Testis (tissue), 2 donors: ENCODE measurements at regions not wholly inside any gene's neighbourhood (a gene's known extent, or its start where the extent isn't known, plus 50 kb on each side); places are given as distances from the start of the nearest gene placed in this dataset.

Source experiments
- DNase-seq: peaks from one replicate; pipeline ENCODE4 v3.0.0-alpha.2; 2019
- H3K27ac ChIP-seq, 2 donors: fragments of 200-600 bp; sonication (generic); one replicate each; pipeline ENCODE4 v1.5.1; 2019
- H3K27me3 ChIP-seq: fragments of 200-600 bp; sonication (generic); one replicate; pipeline ENCODE4 v1.5.1; 2019
- H3K36me3 ChIP-seq: fragments of 200-600 bp; sonication (generic); one replicate; pipeline ENCODE4 v1.5.1; 2017; ENCODE audit warnings: low read depth; ENCODE audit errors: missing control alignments
- H3K4me1 ChIP-seq: fragments of 200-600 bp; sonication (generic); one replicate; pipeline ENCODE4 v1.5.1; 2019
- H3K4me3 ChIP-seq, 2 donors: fragments of 200-600 bp; sonication (generic); one replicate each; pipeline ENCODE4 v1.5.1; 2017 to 2019
- H3K9me3 ChIP-seq: fragments of 200-600 bp; sonication (generic); one replicate; pipeline ENCODE4 v1.5.1; 2017
- POLR2A ChIP-seq: fragments of 450-650 bp; IDR thresholded peaks from one replicate; pipeline ENCODE4 v1.6.1; 2017; ENCODE audit warnings: antibody characterized with exemption, mild to moderate bottlenecking, moderate library complexity
- WGBS, 2 donors: methylation state at CpG; one replicate each; pipeline ENCODE4 v1.1.5; 2018; 5-methylcytosine and 5-hydroxymethylcytosine counted together
- intact Hi-C: fragments of 100-400 bp; cut with DNase I; formaldehyde crosslinking; loops from one replicate; pipeline ENCODE4 v1.15.1; 2023; ENCODE audit warnings: low total_unique reads
- TF ChIP-seq, protein P1 (sequence below), 3 experiments: fragments of 450-650 bp in 2 of 3; fragments of 200-600 bp in 1 of 3; sonication (generic) in 1 of 3; IDR thresholded peaks; one replicate each; pipeline ENCODE4 v1.5.1; 2016 to 2019; ENCODE audit warnings: antibody characterized with exemption in 3 of 3, mild to moderate bottlenecking in 2 of 3, moderate library complexity in 1 of 3

DNA sequence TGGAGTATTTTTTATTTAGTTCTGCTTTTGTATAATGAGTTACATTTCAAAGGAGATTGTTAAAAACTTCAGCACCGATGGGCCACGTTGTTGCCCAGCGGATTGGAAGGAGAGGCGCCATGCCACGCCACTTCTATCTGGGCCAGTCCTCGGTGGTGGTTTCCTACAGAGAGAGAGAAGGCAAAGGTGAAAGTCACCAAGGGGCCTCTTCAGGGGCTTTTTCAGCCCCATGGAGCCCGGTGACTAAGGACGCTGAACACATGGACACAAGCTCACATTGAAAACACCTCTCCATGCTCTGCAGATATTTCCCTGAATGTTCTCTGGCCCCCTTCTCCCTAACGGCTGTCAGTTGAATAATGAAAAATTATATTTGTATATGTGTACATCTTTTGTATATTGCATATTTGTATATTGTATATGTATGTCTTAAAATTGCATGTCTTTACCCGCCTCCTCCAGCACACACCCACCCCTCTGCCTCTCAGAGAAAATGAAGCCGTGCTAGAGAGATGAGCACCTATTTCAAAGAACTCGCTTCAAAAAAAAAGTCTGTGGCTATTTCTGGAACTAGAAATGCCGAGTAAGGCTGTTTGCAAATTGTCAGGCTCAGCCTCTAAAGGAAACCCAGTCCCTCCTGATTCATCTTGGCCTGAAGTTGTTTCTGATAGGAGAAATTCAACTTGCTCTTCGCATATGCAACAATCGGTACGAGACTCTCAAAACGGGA is 91.9 kb upstream of the CDH4 start:
- no peak overlapping the region for H3K4me3 ChIP-seq
- H3K4me1 ChIP-seq, result no peaks in the 10 kb centered on the region
- H3K9me3 ChIP-seq, result no peaks in the 10 kb centered on the region
- intact Hi-C loops, result no loop called here
- no peak for DNase-seq
- no peak for TF ChIP-seq POLR2A
- TF ChIP-seq, protein P1, sequence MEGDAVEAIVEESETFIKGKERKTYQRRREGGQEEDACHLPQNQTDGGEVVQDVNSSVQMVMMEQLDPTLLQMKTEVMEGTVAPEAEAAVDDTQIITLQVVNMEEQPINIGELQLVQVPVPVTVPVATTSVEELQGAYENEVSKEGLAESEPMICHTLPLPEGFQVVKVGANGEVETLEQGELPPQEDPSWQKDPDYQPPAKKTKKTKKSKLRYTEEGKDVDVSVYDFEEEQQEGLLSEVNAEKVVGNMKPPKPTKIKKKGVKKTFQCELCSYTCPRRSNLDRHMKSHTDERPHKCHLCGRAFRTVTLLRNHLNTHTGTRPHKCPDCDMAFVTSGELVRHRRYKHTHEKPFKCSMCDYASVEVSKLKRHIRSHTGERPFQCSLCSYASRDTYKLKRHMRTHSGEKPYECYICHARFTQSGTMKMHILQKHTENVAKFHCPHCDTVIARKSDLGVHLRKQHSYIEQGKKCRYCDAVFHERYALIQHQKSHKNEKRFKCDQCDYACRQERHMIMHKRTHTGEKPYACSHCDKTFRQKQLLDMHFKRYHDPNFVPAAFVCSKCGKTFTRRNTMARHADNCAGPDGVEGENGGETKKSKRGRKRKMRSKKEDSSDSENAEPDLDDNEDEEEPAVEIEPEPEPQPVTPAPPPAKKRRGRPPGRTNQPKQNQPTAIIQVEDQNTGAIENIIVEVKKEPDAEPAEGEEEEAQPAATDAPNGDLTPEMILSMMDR (IDR thresholded peaks at IDR 0.05), result no peak
- WGBS, 2 donors, result 55 to 58% methylated on average over 17 of the region's 17 CpGs
- no peak overlapping the region for H3K27ac ChIP-seq
- H3K27me3 ChIP-seq, result no peaks in the 10 kb centered on the region
- no peaks in the 10 kb centered on the region for H3K36me3 ChIP-seq

DNA sequence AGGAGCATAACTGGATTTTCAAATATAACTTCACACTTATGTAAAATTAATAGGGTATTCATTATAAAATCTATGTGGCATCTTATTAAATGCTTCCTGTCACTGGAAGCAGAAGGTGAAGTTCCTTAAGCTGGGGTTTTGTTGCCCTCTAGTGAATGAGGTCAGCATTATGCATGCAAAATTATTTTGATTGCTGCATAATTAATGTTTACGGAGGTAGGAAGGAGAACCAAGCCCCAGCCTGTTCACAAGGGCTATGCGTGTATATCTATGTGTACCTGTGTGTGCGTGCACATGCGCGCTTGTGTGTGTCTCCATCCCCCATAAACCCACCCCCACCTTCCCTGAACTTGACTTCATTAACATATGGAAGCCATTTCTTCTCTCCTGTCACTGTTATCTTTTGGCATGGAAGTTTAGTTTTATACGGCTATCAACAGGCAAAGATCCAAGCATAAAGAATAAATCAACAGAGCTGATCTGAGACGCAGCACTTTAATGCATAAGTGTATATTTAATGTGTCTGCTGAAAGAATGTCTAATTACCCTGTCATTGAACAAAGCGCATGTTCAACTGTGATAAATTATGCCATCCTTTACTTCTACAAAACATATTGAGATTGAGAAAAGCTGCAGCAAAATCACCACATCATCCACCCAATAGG is 90.2 kb upstream of the CDH4 start:
- TF ChIP-seq, protein P1 (IDR thresholded peaks at IDR 0.05), result no peak
- no peak for TF ChIP-seq POLR2A
- no peaks in the 10 kb centered on the region for H3K4me1 ChIP-seq
- WGBS, 2 donors, result 55 to 57% methylated on average over 8 of the region's 8 CpGs

DNA sequence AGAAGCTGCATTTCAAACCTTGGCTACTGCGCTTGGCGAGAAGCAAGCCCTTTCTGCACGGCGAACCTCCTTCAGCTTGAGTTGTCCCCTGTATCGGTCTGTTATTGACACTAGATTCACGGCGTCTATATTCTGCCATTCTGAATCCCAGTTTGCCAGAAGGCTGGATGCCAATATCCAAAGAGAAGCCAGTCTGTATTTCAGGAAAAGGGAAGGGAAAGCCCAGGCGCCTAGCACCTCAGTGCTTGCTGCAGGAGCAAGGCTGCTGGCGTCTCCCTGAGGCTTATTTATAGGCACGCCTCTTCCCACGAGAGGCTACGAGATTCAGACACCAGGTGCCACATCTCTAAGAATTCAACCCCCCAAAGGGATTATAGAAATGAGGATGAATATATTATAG is 89.6 kb upstream of the CDH4 start:
- Histone ChIP-seq H3K4me1 (no peaks in the 10 kb centered on the region), H3K36me3 (no peaks in the 10 kb centered on the region), H3K9me3 (no peaks in the 10 kb centered on the region), H3K27ac (no peak overlapping the region), H3K4me3 (no peak overlapping the region), H3K27me3 (no peaks in the 10 kb centered on the region)
- TF ChIP-seq, protein P1 (IDR thresholded peaks at IDR 0.05), result no peak
- no peak for TF ChIP-seq POLR2A
- intact Hi-C loops, result no loop called here
- 50 to 51% methylated on average over 12 of the region's 12 CpGs for WGBS, 2 donors
- no peak for DNase-seq

More for the DNA sequence above, 90.2 kb upstream of the CDH4 start:
- Histone ChIP-seq H3K36me3 (no peaks in the 10 kb centered on the region), H3K4me3 (no peak overlapping the region), H3K9me3 (no peaks in the 10 kb centered on the region), H3K27ac (no peak overlapping the region), H3K27me3 (no peaks in the 10 kb centered on the region)
- no peak for DNase-seq
- intact Hi-C loops, result no loop called here

DNA sequence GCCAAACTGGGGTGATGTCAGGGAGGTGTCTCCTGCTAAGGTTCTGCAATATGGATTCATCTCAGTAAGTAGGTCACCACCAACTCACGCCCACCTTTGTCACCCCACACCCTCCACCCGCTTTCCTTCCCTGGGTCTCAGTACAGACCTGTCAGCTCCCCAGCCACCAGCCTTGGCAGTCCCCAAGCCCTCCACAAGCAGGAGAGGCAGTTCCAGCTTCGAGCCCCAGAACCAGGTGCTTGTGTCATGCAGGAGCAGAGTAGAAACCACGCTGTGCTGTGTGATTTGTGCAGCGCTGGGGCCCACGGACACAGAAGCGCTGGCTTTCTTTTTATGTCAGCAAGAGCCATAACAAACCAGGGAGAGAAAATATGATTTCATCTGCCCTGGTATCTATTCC is 89.0 kb upstream of the CDH4 start:
- TF ChIP-seq, protein P1 (IDR thresholded peaks at IDR 0.05), result no peak
- TF ChIP-seq POLR2A, result no peak
- Histone ChIP-seq H3K4me1 (no peaks in the 10 kb centered on the region), H3K27ac (no peak overlapping the region), H3K4me3 (no peak overlapping the region), H3K36me3 (no peaks in the 10 kb centered on the region), H3K27me3 (no peaks in the 10 kb centered on the region), H3K9me3 (no peaks in the 10 kb centered on the region)
- intact Hi-C loops, result no loop called here
- no peak for DNase-seq
- 82 to 83% methylated on average over 6 to 7 of the region's 7 CpGs for WGBS, 2 donors
